SK-N-SH treated with all-trans-retinoic acid at 6 μM for 48 hours (cell line): ENCODE measurements at regions not wholly inside any gene's neighbourhood (a gene's known extent, or its start where the extent isn't known, plus 50 kb on each side); places are given as distances from the start of the nearest gene placed in this dataset.

Experiments used
- ATAC-seq: fragments of 200-7000 bp; cut with Tn5 transposase; 3 replicates; pipeline ENCODE4 v1.9.1; 2020; ENCODE audit warnings: mild to moderate bottlenecking, moderate library complexity
- BACH2 ChIP-seq: fragments of 250-450 bp; sonication (Bioruptor Pico); IDR thresholded peaks from 2 replicates; pipeline ENCODE4 v1.9.0; 2021; ENCODE audit warnings: mild to moderate bottlenecking, borderline replicate concordance
- CSDC2 ChIP-seq: fragments of 250-450 bp; sonication (Bioruptor Pico); IDR thresholded peaks from 2 replicates; pipeline ENCODE4 v1.5.0; 2020; ENCODE audit warnings: mild to moderate bottlenecking, moderate library complexity
- GLIS3 ChIP-seq: fragments of 250-450 bp; sonication (Bioruptor Pico); IDR thresholded peaks from 2 replicates; pipeline ENCODE4 v1.5.0; 2020; ENCODE audit warnings: mild to moderate bottlenecking, moderate library complexity
- ISL1 ChIP-seq: fragments of 250-450 bp; sonication (Bioruptor Pico); IDR thresholded peaks from 2 replicates; pipeline ENCODE4 v2.1.2; 2022; ENCODE audit warnings: mild to moderate bottlenecking, moderate library complexity
- PATZ1 ChIP-seq: fragments of 250-450 bp; sonication (Bioruptor Pico); IDR thresholded peaks from 2 replicates; pipeline ENCODE4 v1.8.0; 2020; ENCODE audit warnings: mild to moderate bottlenecking, moderate library complexity, borderline replicate concordance
- POU6F1 ChIP-seq: fragments of 250-450 bp; sonication (Bioruptor Pico); IDR thresholded peaks from 2 replicates; pipeline ENCODE4 v1.8.0; 2021; ENCODE audit warnings: low read depth, mild to moderate bottlenecking, moderate library complexity, borderline replicate concordance
- RARB ChIP-seq: fragments of 250-450 bp; sonication (Bioruptor Pico); IDR thresholded peaks from 2 replicates; pipeline ENCODE4 v1.8.0; 2021; ENCODE audit warnings: mild to moderate bottlenecking, moderate library complexity
- SNAI2 ChIP-seq: fragments of 250-450 bp; sonication (Bioruptor Pico); IDR thresholded peaks from 2 replicates; pipeline ENCODE4 v1.5.0; 2020; ENCODE audit warnings: mild to moderate bottlenecking, moderate library complexity
- TCF4 ChIP-seq: fragments of 250-450 bp; sonication (Bioruptor Pico); IDR thresholded peaks from 2 replicates; pipeline ENCODE4 v1.8.0; 2021; ENCODE audit warnings: mild to moderate bottlenecking, moderate library complexity, borderline replicate concordance
- TOX ChIP-seq: fragments of 250-450 bp; sonication (Bioruptor Pico); IDR thresholded peaks from 2 replicates; pipeline ENCODE4 v1.8.0; 2021; ENCODE audit warnings: mild to moderate bottlenecking, moderate library complexity, borderline replicate concordance
- ZC3H10 ChIP-seq: fragments of 250-450 bp; sonication (Bioruptor Pico); IDR thresholded peaks from 2 replicates; pipeline ENCODE4 v1.5.1; 2021; ENCODE audit warnings: mild to moderate bottlenecking, moderate library complexity
- ZFP3 ChIP-seq: fragments of 250-450 bp; sonication (Bioruptor Pico); IDR thresholded peaks from 2 replicates; pipeline ENCODE4 v1.5.0; 2020; ENCODE audit warnings: mild to moderate bottlenecking, moderate library complexity
- ZFP30 ChIP-seq: fragments of 450-650 bp; formaldehyde crosslinking; IDR thresholded peaks from 2 replicates; pipeline ENCODE4 v1.5.0; 2022; ENCODE audit warnings: mild to moderate bottlenecking, moderate library complexity
- ZNF565 ChIP-seq: fragments of 450-650 bp; formaldehyde crosslinking; conservative IDR thresholded peaks from 2 replicates; pipeline ENCODE4 v1.5.0; 2020; ENCODE audit warnings: low read depth, mild to moderate bottlenecking, moderate library complexity
- ZNF70 ChIP-seq: fragments of 450-650 bp; formaldehyde crosslinking; IDR thresholded peaks from 2 replicates; pipeline ENCODE4 v1.5.0; 2020; ENCODE audit warnings: mild to moderate bottlenecking, moderate library complexity
- ZNF8 ChIP-seq: fragments of 450-650 bp; formaldehyde crosslinking; IDR thresholded peaks from 2 replicates; pipeline ENCODE4 v1.5.0; 2020; ENCODE audit warnings: mild to moderate bottlenecking, moderate library complexity
- TF ChIP-seq, protein P1 (sequence below): fragments of 250-450 bp; sonication (Bioruptor Pico); IDR thresholded peaks from 2 replicates; pipeline ENCODE4 v1.5.1; 2020; ENCODE audit warnings: low read depth, mild to moderate bottlenecking, moderate library complexity
- TF ChIP-seq, protein P2 (sequence below): fragments of 250-450 bp; sonication (Bioruptor Pico); IDR thresholded peaks from 2 replicates; pipeline ENCODE4 v1.5.1; 2021; ENCODE audit warnings: mild to moderate bottlenecking, moderate library complexity
- TF ChIP-seq, protein P3 (sequence below): fragments of 250-450 bp; sonication (Bioruptor Pico); IDR thresholded peaks from 2 replicates; pipeline ENCODE4 v1.5.0; 2020; ENCODE audit warnings: mild to moderate bottlenecking, moderate library complexity

DNA sequence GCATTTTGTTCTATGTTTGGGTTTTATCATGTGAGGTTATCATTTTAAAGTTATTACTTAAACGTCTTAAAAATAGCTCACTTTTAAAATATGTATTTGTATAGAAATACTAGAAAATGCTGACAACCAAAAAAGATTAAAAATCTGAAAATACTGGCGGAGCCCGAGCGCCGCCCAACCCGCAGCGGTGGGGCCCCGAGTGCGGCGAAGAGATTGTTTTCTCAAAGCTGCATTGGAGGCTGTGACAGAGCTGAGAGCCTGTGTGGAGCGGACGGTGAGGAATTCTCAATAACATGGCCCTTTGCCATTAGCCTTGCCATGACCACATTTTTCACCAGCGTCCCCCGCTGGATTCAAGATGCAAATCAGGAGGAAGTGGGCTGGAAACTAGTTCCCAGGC lies 255.4 kb downstream of the NKX6-1 start:
- ATAC-seq, result no peak
- TF ChIP-seq ZFP3 (CRISPR knock-in tag) (no peak), BACH2 (CRISPR knock-in tag) (no peak), ZFP30 (CRISPR knock-in tag) (no peak), POU6F1 (no peak), SNAI2 (CRISPR knock-in tag) (no peak), RARB (CRISPR knock-in tag) (no peak), CSDC2 (no peak), GLIS3 (CRISPR knock-in tag) (no peak), ZNF70 (CRISPR knock-in tag) (no peak), TOX (CRISPR knock-in tag) (no peak), TCF4 (CRISPR knock-in tag) (no peak), ISL1 (CRISPR knock-in tag) (no peak), ZNF8 (CRISPR knock-in tag) (no peak), PATZ1 (CRISPR knock-in tag) (no peak)
- TF ChIP-seq, protein P1, sequence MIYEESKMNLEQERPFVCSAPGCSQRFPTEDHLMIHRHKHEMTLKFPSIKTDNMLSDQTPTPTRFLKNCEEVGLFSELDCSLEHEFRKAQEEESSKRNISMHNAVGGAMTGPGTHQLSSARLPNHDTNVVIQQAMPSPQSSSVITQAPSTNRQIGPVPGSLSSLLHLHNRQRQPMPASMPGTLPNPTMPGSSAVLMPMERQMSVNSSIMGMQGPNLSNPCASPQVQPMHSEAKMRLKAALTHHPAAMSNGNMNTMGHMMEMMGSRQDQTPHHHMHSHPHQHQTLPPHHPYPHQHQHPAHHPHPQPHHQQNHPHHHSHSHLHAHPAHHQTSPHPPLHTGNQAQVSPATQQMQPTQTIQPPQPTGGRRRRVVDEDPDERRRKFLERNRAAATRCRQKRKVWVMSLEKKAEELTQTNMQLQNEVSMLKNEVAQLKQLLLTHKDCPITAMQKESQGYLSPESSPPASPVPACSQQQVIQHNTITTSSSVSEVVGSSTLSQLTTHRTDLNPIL (CRISPR knock-in tag), result no peak

DNA sequence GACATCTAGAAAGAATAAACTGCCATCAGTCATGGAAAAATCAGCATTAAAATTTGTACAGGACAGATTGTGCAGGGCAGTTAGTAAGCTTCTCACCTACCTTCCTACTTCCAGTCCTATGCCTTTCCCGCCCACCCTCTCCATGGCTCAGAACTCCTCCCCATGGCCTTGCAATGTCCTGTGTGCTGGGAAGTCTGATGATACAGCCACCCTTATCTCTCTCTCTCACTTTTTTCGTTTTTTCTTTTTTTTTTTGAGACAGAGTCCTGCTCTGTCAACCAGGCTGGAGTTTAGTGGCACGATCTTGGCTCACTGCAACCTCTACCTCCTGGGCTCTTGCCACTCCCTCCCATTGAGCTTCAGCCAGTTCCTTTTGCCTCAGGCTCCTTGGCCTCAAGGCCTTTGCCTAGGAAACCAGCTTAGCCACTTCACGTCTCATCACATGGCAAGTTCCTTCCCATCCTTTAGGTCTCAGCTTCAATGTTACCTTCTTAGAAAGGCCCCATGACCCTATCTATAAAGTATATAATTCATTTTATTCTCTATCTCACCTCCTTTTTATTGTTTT lies 259.7 kb downstream of the NKX6-1 start:
- no peak for ATAC-seq
- TF ChIP-seq ZFP3 (CRISPR knock-in tag) (no peak), POU6F1 (no peak), TOX (CRISPR knock-in tag) (no peak), ZNF565 (CRISPR knock-in tag) (no peak), GLIS3 (CRISPR knock-in tag) (no peak), TCF4 (CRISPR knock-in tag) (no peak), ZNF8 (CRISPR knock-in tag) (no peak), ZC3H10 (no peak), SNAI2 (CRISPR knock-in tag) (no peak)
- TF ChIP-seq, protein P2, sequence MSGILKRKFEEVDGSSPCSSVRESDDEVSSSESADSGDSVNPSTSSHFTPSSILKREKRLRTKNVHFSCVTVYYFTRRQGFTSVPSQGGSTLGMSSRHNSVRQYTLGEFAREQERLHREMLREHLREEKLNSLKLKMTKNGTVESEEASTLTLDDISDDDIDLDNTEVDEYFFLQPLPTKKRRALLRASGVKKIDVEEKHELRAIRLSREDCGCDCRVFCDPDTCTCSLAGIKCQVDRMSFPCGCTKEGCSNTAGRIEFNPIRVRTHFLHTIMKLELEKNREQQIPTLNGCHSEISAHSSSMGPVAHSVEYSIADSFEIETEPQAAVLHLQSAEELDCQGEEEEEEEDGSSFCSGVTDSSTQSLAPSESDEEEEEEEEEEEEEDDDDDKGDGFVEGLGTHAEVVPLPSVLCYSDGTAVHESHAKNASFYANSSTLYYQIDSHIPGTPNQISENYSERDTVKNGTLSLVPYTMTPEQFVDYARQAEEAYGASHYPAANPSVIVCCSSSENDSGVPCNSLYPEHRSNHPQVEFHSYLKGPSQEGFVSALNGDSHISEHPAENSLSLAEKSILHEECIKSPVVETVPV, result no peak
- TF ChIP-seq, protein P3, sequence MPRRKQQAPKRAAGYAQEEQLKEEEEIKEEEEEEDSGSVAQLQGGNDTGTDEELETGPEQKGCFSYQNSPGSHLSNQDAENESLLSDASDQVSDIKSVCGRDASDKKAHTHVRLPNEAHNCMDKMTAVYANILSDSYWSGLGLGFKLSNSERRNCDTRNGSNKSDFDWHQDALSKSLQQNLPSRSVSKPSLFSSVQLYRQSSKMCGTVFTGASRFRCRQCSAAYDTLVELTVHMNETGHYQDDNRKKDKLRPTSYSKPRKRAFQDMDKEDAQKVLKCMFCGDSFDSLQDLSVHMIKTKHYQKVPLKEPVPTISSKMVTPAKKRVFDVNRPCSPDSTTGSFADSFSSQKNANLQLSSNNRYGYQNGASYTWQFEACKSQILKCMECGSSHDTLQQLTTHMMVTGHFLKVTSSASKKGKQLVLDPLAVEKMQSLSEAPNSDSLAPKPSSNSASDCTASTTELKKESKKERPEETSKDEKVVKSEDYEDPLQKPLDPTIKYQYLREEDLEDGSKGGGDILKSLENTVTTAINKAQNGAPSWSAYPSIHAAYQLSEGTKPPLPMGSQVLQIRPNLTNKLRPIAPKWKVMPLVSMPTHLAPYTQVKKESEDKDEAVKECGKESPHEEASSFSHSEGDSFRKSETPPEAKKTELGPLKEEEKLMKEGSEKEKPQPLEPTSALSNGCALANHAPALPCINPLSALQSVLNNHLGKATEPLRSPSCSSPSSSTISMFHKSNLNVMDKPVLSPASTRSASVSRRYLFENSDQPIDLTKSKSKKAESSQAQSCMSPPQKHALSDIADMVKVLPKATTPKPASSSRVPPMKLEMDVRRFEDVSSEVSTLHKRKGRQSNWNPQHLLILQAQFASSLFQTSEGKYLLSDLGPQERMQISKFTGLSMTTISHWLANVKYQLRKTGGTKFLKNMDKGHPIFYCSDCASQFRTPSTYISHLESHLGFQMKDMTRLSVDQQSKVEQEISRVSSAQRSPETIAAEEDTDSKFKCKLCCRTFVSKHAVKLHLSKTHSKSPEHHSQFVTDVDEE (CRISPR knock-in tag), result no peak
